Left renal cortex interstitium (tissue), 4 donors: ENCODE measurements at regions not wholly inside any gene's neighbourhood (a gene's known extent, or its start where the extent isn't known, plus 50 kb on each side); places are given as distances from the start of the nearest gene placed in this dataset.
"Not testable (repeated sequence)": the region's sequence is repeated elsewhere in the genome, so short reads cannot be mapped to it uniquely, and the experiment has no call there.

ENCODE experiments used
- DNase-seq, 4 donors: peaks; one replicate each; pipeline ENCODE4 v3.0.0-alpha.2; 2013; ENCODE audit warnings: low read depth in 4 of 4, low spot score in 2 of 4, missing footprints in 1 of 4

DNA sequence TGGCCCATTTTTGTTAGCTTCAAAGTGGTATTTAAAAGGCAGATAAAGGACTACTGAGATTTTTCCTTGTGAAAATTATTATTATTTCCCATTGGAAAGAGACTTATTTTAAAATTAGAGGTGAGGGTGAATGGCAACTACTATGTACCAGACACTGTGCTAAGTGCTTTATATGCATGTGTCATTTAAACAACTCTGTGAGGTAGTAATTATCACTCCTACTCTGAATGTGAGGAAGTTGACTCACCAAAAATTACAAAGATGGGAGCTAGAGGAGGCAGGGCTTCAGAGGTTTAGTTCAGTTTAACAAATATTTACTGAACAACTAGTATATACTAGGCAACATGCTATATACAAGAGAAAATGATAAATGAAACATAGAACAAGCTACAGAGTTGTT, 78.2 kb downstream of the MSL3 start:
- DNase-seq, result no peak

DNA sequence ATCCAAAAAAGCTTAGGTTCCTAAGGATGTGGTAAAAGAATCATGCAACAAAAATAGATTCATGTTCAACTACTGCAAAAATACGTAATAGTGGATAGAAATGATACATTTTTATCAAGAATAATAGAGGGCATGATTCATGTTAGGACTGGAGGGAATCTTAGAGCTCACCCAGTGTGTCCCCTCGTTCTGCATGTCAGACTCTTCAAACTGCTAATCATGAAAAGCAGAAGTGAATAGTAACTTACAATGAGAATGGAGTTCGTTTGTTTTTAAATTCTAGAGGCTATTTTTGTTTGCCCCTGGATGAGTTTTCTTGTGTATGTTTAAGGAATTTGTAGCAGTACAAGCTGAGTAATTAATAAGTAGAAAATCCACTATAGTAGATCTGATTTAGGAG, 79.4 kb downstream of the MSL3 start:
- DNase-seq, result no peak

DNA sequence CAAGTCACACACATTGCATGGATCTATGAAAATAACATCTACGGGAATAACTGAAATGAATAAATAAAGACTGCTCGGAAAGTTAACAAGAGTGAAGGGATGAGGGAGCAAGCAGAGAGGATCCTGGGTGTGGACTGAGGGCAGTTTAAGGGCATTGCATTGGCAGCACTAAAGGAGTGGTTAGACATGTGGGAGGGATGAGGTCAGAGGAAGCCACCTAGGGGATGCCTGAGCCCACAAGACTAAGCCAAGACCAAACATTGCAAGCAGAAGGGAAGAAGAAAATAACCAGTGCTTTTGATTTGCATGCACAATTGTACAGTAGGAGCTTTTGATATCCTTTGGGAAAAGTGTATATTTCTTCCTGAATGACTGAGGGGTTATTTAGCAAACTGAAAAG, 106.1 kb downstream of the MSL3 start:
- DNase-seq, result no peak

DNA sequence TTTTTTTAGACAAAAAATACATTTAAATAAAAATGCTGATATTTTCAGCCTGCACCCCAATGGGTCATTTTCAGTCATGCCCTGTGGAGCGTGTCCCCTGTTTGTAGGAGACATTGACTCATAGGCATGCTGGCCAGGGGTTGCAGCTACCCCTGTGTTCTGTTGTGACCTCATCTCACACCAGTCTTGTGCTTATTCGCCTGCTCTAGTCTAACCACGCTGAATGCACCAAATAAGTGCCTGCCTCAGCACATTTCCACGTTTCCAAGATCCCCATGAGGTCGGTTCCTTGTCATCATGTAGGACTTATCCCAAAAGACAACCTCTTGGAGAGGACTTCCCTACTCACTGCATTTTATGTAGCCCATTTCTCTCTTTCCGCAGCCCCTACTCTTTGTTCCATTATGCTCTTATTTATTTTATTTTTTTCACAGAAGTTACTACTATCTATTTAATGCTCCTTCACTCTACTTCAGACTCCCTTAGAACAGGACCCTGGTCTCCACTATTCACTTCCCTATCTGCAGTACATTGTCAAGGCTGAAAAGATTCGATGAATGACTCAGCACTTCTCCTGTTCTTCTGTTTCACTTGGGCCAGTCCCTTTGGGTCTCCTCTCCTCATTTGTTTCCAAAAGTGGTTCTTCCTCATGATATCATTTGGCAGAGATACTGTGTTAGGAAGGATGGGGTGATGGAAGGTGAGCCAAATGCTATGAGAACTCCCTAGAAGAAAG, 109.7 kb downstream of the MSL3 start:
- DNase-seq, result no peak

DNA sequence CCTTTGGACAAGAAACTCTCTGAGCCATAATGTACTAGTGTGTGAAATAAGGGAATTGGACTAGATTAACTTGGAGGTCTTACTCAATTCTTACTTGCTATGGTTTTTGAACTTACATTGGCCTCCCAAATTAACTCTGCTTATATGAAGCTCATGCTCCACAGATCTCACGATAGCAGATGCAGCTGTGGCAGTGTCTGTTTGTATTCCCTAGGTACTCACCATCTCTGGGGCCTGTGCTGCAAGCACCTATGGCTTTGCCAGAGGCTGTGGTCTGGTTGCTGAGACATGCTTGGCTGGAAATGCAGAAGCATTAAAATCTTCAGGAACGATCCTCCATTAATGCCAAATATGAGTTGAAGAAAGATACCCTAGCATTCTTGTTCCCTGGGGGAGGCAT, 112.8 kb downstream of the MSL3 start:
- no peak for DNase-seq

DNA sequence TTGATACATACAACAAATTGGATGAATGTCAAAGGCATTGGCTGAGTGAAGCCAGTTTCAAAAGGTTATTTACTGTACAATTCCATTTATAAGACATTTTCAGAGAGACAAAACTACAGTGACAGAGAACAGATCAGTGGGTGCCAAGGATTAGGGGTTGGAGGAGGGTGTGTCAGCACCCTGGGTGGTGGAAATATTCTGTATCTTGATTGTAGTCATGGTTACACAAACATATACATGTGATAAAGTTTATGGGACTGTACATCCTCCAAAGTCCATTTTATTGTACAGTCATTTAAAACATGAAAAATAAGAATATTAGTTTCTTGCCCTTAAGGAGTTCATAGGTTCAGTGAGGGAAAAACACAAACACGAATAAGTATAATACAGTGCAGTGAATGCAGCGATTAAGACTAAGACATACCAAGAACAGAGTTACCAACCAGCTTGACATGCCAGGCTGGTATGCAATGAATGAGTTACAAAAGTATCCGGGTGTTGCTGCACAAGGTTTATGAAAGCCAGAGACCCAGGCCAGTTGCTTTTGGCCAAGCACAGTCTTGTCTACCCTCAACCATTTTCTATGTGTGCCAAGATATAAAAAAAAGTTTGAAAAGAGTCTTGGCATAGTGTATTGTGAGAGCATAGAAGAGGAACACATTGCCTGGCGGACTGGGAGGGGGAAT, 123.6 kb downstream of the MSL3 start:
- DNase-seq, result no peak

DNA sequence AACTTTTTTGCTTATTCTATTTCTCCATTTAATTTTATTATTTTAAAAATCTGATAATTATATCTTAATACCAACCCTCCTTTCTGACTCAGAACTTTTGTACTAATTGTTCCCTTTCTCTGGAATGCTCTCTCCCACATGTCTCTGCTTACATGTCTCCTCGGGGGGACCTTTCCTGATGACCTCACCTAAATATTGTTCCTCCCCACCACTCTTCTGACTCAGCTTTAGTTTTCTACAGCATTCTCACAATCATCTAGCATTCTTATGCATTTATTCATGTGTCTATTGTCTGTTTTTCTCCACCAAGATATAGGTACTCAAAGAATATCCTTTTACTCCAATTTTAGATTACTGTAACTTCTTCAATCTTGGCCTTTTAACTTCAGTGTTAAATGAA, 128.7 kb downstream of the MSL3 start:
- no peak for DNase-seq

DNA sequence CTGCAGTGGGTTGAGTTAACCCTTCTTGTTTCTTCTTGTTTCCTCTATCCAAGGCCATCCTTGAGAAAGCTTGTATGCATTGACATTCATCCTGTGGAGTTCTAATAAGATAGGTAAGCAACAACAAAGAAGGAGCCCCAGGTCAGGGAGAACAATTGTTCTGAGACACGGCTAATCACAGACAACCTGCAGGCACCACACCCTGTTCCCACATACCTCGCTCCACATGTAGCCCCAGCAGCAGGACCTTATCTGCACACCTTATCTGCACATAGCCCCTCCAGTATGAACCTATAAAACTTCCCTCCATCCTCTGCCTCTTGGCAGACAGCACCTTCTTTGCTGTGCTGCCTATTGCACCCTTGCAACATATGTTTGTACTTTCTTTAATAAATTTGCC, 129.1 kb downstream of the MSL3 start:
- no peak for DNase-seq

DNA sequence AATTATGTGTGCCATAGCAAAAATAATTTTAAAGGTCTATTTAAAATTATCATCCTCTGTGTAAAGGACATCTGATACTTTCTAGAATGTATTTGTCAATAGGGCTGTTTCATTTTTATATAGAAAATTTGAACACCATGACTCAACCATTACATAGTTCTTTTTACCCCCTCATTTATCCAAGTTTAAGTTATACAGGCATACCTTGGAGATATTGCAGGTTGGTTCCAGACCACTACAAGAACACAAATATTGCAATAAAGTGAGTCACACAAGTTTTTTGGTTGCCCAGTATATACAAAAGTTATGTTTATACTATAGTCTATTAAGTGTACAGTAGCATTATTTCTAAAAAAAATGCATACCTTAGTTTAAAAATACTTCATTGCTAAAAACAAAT, 130.4 kb downstream of the MSL3 start:
- DNase-seq, result no peak

DNA sequence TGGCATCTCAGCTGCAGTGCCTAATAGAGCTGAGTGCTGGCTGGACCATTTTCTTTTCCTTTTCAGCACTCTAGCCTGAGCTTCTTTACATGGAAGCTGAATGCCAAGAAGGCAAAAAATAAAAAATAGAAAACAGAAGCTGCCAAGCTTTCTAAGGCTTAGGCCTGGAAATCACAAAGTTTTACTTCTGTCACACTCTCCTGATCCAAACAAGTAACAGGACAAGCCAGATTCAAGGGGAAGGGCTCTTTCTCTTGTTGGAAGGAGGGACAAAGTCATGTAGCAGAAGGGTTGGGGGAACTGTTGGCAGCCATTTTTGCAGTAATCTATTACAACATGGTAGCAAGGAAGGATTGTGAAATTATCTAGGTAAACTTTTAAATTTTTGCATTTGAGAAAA, 131.8 kb downstream of the MSL3 start:
- no peak for DNase-seq

DNA sequence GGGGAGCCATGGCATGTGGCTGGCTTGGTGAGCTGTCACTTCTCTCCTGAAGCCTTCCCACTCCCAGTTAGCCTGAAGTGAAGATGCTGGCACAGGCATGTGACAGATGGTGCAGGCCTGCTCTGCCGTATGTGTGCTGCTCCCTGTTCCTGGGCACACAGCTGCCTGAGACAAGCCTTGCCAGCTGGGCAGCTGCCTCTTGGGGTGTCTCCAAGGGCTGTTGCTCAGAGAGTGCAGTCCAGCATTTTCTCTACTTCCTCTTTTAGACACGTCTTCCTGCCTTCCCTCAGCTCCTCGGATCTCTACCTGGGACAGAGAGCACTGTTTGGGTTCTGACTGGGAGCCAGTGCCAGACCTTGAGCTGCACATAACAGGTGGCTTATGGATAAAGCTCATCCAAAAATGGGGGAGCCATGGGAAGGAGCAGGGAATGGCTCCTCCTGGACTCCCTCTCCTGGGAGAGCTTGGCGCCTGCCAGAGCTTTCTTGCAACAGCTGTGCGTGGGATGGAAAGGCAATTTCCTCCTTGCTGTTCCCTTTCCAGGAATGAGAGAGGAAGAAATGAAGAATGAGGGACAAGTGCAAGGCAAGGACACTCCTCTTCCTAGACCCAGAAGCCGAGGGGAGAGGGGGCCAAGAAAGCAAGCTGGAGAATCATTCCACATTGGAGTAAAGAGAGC, 132.9 kb downstream of the MSL3 start:
- DNase-seq, result no peak

DNA sequence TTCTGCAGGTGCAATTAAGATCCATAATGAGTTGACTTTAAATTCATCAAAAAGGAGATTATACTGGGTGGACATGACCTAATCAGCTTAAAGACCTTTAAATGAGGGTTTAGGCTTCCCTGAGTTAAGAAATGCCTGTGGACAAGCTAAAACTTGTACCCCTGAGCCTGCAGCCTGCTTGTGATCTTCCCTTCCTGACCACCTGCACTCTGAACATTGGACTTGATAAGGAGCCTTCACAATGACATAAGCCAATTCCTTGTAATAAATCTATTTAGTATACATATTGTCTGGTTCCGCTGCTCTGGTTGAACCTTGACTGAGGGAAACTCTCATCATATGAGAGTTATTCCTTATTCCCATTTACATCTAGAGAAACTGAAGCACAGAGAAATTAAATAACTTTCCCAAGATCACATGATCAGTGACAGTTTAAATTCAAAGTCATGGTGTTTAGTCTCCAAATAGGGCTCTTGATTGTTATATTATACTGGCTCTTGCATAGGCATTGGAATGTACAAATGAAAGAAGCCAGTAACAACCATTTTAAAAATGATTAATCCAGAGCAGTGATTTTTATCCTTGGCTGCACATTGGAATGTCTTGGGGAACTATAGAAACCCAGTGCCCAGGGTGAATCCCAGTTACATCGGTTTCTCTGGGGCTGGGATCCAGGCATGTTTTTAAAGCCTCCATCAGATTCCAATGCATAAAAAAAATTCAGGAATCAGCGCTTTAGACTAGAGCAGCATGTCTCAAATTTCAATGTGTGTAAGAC, 136.1 kb downstream of the MSL3 start:
- DNase-seq, result no peak

DNA sequence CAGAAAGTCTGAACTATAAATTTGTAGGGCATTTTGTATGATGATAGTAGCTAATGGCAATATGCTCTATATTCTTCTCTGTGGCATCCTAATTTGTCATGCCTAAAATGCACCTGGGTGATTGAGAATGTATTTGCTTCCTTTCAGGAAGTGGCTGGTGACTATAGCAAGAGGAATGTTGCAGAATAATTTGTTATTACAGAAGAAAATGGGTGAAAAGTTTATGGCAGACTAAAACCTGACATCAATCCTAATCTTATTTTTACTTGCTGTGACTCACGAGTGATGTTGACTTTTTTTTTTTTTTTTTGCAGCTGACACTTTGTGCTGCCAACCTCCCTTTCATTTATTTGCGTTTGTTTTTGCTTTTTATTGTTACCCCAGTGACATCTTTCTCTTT, 141.1 kb downstream of the MSL3 start:
- no peak for DNase-seq

DNA sequence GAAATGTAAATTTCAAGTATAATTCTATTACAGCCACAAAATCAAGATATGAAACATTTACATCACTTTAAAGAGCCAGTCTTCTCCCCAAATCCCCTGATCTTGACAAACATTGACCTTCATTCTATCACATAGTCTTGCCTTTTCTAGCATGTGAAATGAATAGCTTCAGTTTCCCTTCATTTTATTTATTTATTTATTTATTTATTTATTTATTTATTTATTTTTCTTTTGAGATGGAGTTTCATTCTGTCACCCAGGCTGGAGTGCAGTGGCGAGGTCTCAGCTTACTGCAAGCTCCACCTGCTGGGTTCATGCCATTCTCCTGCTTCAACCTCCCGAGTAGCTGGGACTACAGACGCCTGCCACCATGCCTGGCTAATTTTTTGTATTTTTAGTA, 147.9 kb downstream of the MSL3 start:
- DNase-seq, result not testable (repeated sequence)

DNA sequence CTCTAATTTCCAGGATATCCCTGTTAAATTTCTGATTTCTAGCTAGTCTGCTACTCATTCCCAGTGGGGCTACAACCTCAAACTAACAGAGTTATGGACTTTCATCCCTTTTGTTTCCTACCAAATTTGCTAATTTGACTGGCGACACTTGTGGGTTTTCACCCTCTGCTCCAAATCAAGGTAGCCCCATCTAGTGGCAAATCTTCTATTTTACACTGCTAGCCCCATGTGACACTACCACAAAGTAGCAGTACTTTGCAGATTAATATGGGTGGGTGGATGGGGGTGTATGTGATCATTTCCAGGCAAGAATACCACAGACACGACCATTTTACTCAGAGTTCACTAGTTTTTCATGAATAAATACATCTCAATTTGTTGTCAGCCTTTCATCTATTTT, 150.3 kb downstream of the MSL3 start:
- DNase-seq, result no peak

DNA sequence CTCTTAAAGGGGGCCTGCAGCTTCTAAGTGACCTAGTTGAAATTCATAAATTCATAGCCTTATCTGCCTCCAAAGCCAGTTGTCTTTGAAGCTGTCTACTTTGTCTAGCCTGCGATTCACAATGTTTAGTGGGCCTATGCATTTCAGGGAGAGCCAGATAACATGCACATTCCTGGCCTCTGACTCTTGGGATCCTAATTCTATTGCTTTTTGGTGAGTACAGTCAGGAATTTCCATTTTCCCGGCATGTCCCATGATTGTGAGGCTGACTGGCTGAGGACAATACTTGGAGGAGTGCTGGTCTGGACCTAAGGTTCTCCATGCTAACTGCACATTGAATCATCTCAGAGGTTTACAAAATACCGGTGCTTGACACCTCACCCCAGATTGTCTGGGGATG, 155.0 kb downstream of the MSL3 start:
- no peak for DNase-seq

DNA sequence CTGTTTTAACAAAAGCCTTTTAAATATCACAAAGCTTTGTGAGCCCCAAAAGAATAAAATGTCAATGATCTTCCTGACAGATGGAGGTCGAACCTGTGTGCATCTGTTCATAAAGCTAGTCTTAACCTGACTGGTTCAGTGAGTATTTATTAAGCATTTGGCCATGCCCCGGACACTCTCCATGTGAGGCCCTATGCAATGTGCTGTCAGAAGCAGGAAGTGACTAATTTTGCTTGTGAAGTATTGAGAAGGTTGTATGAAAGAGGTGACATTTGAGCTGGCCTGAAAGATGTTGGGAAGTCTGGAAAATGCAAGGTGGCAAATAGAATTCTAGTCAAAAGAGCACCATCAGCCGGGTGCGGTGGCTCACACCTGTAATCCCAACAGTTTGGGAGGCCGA, 171.4 kb downstream of the MSL3 start:
- no peak for DNase-seq

DNA sequence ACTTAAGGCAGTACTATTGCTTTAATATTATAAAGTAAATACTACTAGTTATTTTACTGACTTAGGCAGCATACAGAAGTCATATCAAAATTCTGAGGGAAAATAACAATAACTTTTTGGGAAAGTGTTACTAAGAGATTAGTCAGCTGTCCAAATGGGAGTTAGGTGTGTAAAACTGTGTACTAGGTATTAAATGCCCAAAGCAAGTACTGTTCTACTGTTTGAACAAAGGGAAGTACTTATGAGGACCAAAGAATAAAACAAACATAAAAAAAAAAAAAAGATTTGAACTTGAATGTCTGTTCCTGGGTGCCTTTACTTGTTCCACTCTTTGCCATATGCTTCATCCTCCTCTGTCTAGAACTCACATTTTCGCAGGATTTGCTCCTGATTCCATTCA, 174.4 kb downstream of the MSL3 start:
- no peak for DNase-seq

DNA sequence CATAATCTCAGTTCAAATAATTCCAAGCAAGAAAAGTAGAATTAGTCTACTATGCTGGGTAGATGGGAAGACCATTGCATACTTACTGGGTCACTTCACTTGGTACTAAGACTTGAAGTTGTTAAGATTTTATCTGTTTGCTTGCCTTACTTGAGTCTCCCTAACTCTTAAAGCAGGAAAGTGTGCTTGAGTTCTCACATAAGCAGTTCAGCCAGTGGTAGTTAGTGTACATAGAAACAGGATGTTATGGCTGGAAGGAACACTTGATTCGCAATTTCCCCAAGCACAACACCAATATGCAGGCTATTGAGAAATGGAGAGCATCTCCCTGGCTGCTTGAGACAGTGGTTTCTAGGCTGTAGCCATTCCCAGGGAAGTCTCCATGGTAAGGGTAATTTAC, 176.1 kb downstream of the MSL3 start:
- no peak for DNase-seq

DNA sequence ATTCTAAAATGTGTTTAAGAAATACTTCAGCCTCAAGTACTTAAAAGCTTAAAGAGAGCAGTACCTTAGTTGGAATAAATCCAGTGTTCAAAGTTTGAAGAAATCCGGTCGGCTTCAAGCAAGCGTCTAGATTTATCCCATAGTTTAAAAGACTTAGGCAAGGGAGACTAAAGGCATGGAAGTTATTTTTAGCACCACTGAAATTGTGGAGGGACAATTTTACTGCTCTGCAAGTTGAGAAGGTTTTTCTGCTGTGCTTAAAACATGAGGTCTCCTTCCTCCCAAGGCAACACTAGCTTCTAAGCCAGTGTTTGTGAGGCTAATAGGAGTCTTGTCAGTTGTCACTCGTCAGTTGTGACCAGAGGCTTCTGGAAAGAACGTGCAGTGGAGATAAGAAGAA, 183.5 kb downstream of the MSL3 start:
- DNase-seq, result peak in 3 of 4 donors; percentile 2 to 9 (median 3)

DNA sequence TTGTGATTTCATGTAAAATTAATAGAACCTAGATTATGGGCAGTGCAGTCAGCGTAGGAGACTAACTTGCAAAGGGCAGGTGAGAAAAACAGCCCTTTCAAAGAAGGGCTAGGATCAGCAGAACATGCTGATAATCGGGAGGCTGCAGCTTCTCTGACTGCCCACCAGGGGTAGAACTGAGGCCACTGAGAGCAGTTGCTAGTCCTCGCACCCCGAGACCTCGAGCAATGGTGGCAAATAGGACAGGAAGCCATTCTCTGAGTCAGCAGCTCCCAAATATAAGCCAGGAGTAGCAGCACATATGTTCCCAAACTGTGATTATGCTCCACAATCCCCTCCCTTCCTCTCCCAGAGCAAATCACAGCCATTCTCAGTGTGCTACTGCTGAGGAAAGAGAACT, 186.5 kb downstream of the MSL3 start:
- DNase-seq, result no peak
